ENCODE measurements at regions not wholly inside any gene's neighbourhood (a gene's known extent, or its start where the extent isn't known, plus 50 kb on each side); places are given as distances from the start of the nearest gene placed in this dataset.

- TF ChIP-seq CTCF (conservative IDR thresholded peaks at IDR 0.05; ENCODE audit: low read depth in 2 of 2) (no peak), STAT1 (IDR thresholded peaks at IDR 0.05; ENCODE audit: unreplicated experiment) (no peak), CREB1 (CRISPR knock-in tag; IDR thresholded peaks at IDR 0.05; ENCODE audit: low read depth) (no peak), EZH2 (IDR thresholded peaks at IDR 0.05; ENCODE audit: low read depth, unreplicated experiment) (no peak), ZNF331 (CRISPR knock-in tag; IDR thresholded peaks at IDR 0.05; ENCODE audit: low read depth) (no peak), EZH2phosphoT487 (IDR thresholded peaks at IDR 0.05; ENCODE audit: unreplicated experiment) (no peak), POLR2AphosphoS5 (IDR thresholded peaks at IDR 0.05; ENCODE audit: low read depth) (no peak), JUNB (IDR thresholded peaks at IDR 0.05; ENCODE audit: unreplicated experiment) (no peak), ZNF114 (CRISPR knock-in tag; IDR thresholded peaks at IDR 0.05) (no peak)
- TF ChIP-seq, protein P1, sequence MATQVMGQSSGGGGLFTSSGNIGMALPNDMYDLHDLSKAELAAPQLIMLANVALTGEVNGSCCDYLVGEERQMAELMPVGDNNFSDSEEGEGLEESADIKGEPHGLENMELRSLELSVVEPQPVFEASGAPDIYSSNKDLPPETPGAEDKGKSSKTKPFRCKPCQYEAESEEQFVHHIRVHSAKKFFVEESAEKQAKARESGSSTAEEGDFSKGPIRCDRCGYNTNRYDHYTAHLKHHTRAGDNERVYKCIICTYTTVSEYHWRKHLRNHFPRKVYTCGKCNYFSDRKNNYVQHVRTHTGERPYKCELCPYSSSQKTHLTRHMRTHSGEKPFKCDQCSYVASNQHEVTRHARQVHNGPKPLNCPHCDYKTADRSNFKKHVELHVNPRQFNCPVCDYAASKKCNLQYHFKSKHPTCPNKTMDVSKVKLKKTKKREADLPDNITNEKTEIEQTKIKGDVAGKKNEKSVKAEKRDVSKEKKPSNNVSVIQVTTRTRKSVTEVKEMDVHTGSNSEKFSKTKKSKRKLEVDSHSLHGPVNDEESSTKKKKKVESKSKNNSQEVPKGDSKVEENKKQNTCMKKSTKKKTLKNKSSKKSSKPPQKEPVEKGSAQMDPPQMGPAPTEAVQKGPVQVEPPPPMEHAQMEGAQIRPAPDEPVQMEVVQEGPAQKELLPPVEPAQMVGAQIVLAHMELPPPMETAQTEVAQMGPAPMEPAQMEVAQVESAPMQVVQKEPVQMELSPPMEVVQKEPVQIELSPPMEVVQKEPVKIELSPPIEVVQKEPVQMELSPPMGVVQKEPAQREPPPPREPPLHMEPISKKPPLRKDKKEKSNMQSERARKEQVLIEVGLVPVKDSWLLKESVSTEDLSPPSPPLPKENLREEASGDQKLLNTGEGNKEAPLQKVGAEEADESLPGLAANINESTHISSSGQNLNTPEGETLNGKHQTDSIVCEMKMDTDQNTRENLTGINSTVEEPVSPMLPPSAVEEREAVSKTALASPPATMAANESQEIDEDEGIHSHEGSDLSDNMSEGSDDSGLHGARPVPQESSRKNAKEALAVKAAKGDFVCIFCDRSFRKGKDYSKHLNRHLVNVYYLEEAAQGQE (IDR thresholded peaks at IDR 0.05; ENCODE audit: unreplicated experiment) = no peak
These were observed 75.4 kb upstream of the PPARA start (continued) for GRCh38 chr22:46074771-46075551.

GRCh38 chr22:46075764-46076531 is 74.4 kb upstream of the PPARA start:
- H3K27me3 ChIP-seq (ENCODE audit: insufficient read depth) = peaks cover 25% of the 10 kb centered on the region
- H3K36me3 Mint-ChIP-seq (ENCODE audit: low read depth) = peaks cover 2% of the 10 kb centered on the region; the same call in 1 of the 3 replicates
- no peak overlapping the region for H3K4me3 ChIP-seq
- H3K4me1 Mint-ChIP-seq = peaks cover 54% of the 10 kb centered on the region
- H3K79me2 ChIP-seq (replicated peaks; ENCODE audit: insufficient read depth) = peaks cover 67% of the 10 kb centered on the region
- no peak overlapping the region for H3K4me3 Mint-ChIP-seq
- H3K27ac Mint-ChIP-seq = peak overlapping the region; percentile 15; the same call in 1 of the 2 replicates
- peaks cover 40% of the 10 kb centered on the region for H3K27me3 Mint-ChIP-seq (ENCODE audit: insufficient read depth, low read depth, poor library complexity)
- H3K9me3 Mint-ChIP-seq = no peaks in the 10 kb centered on the region
- no peaks in the 10 kb centered on the region for H4K20me1 ChIP-seq (replicated peaks; ENCODE audit: insufficient read depth)
- peaks cover 18% of the 10 kb centered on the region; the same call in 1 of the 2 replicates for H3F3A ChIP-seq (replicated peaks; ENCODE audit: low read depth)
- ATAC-seq (no peak), DNase-seq (ENCODE audit: low spot score) (no peak)
- H3K36me3 ChIP-seq (ENCODE audit: insufficient read depth) = no peaks in the 10 kb centered on the region; the same call in 1 of the 2 replicates
- peaks cover 56% of the 10 kb centered on the region for H3K4me1 ChIP-seq (ENCODE audit: insufficient read depth)
- H3K4me2 ChIP-seq = peak overlapping the region; percentile 73; the same call in 1 of the 2 replicates
- H2AFZ ChIP-seq = 0 out of 2 replicates have a peak overlapping the region, but pooled peaks have one; percentile 14
- 0 out of 2 replicates have a peak overlapping the region, but pooled peaks have one; percentile 39 for H3K27ac ChIP-seq (ENCODE audit: low read depth)
- no peaks in the 10 kb centered on the region for H3K9me2 ChIP-seq (ENCODE audit: insufficient read depth)
- no peak for TF ChIP-seq JUNB (IDR thresholded peaks at IDR 0.05; ENCODE audit: unreplicated experiment)
- TF ChIP-seq ZNF462 (CRISPR knock-in tag; IDR thresholded peaks at IDR 0.05) = no peak
- TF ChIP-seq STAT1 (IDR thresholded peaks at IDR 0.05; ENCODE audit: unreplicated experiment) = no peak
- no peak for TF ChIP-seq CREB1 (CRISPR knock-in tag; IDR thresholded peaks at IDR 0.05; ENCODE audit: low read depth)

All from GM23338 (cell line).